Fibroblast of skin of left quadriceps (primary cell): ENCODE measurements at regions not wholly inside any gene's neighbourhood (a gene's known extent, or its start where the extent isn't known, plus 50 kb on each side); places are given as distances from the start of the nearest gene placed in this dataset.
"Not testable (repeated sequence)": the region's sequence is repeated elsewhere in the genome, so short reads cannot be mapped to it uniquely, and the experiment has no call there.

Source experiments
- DNase-seq, 2 experiments: peaks; one replicate each; pipeline ENCODE4 v3.0.0-alpha.2; 2013; ENCODE audit warnings: low read depth in 2 of 2

- DNase-seq: no peak
These were observed 124.1 kb upstream of the NKX1-1 start for GRCh38 chr4:1530356-1530755.

- DNase-seq: no peak
These were observed 118.5 kb upstream of the NKX1-1 start for GRCh38 chr4:1524761-1525160.

GRCh38 chr4:1523907-1524636 lies 117.8 kb upstream of the NKX1-1 start:
- DNase-seq: no peak

- no peak for DNase-seq
These were observed 117.3 kb upstream of the NKX1-1 start for GRCh38 chr4:1523506-1523905.

- no peak for DNase-seq
These were observed 116.8 kb upstream of the NKX1-1 start for GRCh38 chr4:1523033-1523432.

- no peak for DNase-seq
These were observed 116.4 kb upstream of the NKX1-1 start for GRCh38 chr4:1522606-1523005.

- DNase-seq: no peak
These were observed 115.6 kb upstream of the NKX1-1 start for GRCh38 chr4:1521821-1522361.

GRCh38 chr4:1520795-1521576 lies 114.7 kb upstream of the NKX1-1 start:
- not testable (repeated sequence) for DNase-seq

- no peak for DNase-seq
These were observed 113.8 kb upstream of the NKX1-1 start for GRCh38 chr4:1519787-1520661.

- no peak for DNase-seq
These were observed 112.9 kb upstream of the NKX1-1 start for GRCh38 chr4:1518997-1519700.

GRCh38 chr4:1517592-1518411 lies 111.6 kb upstream of the NKX1-1 start:
- no peak for DNase-seq

GRCh38 chr4:1516881-1517480 lies 110.7 kb upstream of the NKX1-1 start:
- DNase-seq: no peak

GRCh38 chr4:1516261-1516660 lies 110.0 kb upstream of the NKX1-1 start:
- no peak for DNase-seq

GRCh38 chr4:1515763-1516162 lies 109.5 kb upstream of the NKX1-1 start:
- no peak for DNase-seq

- no peak for DNase-seq
These were observed 108.9 kb upstream of the NKX1-1 start for GRCh38 chr4:1515156-1515555.

GRCh38 chr4:1514612-1515011 lies 108.4 kb upstream of the NKX1-1 start:
- no peak for DNase-seq

- no peak for DNase-seq
These were observed 107.8 kb upstream of the NKX1-1 start for GRCh38 chr4:1513936-1514483.

- DNase-seq: no peak
These were observed 106.8 kb upstream of the NKX1-1 start for GRCh38 chr4:1512738-1513660.
